Midbrain (tissue), 1 donor: ENCODE measurements at regions not wholly inside any gene's neighbourhood (a gene's known extent, or its start where the extent isn't known, plus 50 kb on each side); places are given as distances from the start of the nearest gene placed in this dataset.

Source experiments
- DNase-seq: peaks from one replicate; lab custom pipeline; 2025; lab: John Stamatoyannopoulos, UW

DNA sequence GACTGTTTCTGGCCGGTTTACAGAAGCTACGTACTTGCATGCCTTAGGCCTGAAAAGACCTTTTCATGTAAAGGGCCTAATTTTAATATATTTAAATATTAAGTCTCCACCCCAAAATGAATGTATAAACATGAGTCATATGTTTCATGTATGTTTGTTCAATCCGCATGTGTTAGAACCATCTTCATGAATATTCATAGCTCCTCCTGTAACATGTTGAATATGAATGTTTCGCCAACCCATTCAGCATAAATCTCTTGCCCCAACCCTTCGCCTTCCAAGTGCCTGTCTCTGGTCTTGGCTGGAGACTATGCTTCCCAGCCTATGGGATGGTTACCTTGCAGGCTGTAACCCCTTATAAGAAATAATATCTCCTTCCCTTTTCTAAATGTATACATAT is 212.5 kb downstream of the SCG2 start:
- no peak for DNase-seq

DNA sequence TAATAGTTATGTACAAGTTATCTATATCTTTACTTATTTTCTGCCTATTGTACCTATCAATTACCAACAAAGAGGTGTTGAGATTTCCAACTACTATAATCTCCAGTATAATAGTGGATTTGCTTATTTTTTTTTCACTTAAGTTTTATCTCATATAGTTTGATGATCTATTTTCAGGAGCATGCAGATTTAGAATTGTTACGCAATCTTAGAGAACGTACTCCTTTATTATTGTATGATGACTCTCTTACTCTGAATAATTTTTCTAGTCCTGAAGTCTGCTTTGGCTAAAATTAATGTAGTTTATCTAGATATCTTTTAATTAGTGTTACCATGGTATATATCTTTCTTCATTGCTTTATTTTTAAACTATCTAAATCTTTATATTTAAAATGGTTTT is 205.2 kb downstream of the SCG2 start:
- no peak for DNase-seq

DNA sequence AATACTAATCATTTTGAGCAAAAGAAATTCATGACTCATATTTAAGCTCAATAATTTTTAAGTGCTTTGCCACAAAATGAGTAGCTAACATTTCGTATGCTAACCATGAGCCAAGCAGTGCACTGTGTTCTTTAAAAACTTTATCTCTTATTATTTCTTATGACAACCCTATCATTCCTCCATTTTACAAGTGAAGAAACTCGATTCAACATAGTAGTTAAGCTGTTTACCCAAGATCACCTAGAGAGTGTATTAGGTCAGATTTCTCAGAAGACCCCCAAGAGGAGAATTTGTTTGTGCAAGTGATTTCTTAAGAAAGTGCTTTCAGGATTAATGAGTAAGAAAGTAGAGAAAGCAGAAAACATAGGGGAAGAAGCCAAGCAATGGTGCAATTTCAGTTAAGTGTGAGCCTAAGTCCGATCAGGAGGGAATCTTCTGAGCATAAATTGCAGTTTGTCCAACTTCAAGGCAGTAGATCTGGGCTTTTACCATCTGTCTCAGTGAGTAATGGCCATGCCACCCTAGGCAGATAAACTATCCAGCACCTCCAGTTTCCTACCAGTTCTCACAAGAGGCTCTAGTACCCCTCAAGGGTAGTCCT is 202.7 kb downstream of the SCG2 start:
- DNase-seq, result no peak

DNA sequence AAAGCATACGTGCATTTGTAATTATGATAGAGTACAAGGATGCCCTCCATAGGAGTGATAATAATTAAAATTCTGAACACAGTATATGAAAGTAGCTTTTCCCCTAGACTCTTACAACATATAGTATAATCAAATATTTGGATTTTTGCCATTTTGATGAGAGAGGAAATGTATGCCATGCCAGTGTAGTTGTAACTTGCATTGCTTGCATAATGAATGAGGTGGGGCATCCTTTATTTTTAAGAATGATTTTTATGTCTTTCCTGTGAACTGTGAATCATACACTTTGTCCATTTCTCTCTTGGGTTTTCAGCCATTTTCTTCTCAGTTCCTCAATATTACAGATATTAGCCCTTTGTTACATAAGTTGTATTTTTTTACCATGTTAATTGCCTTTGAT is 197.5 kb downstream of the SCG2 start:
- DNase-seq, result no peak

DNA sequence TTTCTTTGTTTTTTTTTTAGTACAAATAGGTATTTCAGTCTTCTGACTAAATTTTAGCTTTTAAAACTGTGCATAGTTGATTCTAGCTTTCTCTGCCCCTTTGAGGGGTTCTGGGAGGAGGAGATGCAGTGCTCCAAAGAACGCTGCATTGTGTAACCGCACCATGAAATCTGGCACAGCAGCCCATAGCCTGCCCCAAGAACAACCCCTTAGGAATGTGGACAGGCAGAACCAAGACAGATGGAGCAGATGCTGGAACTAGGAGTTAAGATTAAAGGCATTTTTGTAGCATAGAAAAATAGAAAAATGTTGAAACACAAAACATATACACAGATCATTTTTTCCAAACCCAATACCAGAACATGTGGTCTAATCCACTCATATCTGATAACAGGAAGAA is 187.5 kb downstream of the SCG2 start:
- no peak for DNase-seq

DNA sequence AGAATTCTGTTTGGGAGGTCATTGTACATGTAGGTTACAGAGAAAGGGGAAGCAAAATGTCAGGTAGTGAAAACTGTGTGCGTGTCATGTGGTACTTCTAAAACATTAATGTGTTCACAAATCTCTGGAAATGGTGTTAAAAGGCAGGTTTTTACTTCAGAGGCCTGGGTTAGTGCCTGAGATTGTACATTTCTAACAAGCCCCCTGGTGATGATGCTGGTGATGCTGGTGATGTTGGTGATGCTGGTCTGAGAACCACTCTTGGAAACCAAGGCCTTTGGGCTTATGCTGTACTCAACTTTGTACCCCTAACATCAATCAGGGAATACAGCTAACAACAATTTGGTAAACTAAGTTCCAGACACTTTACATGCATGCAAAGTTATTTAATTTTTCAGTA is 187.1 kb downstream of the SCG2 start:
- DNase-seq, result no peak

DNA sequence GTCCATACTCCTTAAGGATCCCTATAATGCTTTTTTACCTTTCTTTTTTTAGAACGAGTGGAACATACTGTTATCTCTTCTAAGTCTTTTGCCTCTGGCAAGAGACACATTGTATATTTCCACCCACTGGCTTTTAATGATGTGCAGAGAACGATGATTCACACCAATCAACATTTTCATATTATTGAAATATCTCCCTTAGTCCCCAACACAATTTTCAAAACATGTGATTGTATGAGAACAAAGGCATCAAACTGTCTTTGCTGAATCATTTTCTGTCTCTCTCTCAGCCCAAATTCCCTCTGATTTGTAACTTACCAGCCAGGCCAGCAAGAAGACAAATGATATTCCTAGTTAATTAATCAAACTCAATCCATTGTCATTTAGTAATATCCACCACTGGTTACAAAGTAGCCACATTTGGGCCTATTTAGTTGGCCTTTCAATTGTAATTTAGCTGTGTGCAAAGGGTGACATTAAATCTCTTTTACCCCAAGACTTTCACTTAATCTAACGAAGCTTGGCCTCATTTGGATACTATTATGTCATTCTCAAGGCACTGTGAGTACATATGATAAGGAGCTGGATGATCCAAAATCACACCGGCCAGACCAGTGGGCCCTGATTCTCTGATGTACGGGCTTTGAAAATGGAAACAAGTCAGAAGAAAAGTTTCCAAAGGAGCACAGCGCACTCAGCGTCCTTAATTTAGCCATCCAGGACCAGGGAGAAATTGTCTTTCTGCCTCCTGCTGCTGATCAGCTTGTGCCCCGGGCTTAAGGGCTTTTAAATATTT is 185.1 kb downstream of the SCG2 start:
- no peak for DNase-seq

DNA sequence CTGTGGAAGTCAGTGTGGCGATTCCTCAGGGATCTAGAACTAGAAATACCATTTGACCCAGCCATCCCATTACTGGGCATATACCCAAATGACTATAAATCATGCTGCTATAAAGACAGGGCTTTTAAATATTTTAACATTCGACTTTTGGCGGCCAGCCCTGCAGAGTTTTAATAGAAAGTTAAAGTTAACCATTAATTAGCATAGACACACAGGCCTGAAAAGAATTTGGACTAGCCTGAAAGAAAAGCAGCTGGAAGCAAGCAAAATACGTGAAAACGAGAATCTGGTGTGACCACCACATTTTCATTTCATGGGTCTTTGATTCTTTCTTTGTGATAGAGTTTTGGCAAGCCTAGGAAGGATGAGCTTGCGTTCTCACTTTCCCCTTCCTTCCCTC is 184.0 kb downstream of the SCG2 start:
- no peak for DNase-seq

DNA sequence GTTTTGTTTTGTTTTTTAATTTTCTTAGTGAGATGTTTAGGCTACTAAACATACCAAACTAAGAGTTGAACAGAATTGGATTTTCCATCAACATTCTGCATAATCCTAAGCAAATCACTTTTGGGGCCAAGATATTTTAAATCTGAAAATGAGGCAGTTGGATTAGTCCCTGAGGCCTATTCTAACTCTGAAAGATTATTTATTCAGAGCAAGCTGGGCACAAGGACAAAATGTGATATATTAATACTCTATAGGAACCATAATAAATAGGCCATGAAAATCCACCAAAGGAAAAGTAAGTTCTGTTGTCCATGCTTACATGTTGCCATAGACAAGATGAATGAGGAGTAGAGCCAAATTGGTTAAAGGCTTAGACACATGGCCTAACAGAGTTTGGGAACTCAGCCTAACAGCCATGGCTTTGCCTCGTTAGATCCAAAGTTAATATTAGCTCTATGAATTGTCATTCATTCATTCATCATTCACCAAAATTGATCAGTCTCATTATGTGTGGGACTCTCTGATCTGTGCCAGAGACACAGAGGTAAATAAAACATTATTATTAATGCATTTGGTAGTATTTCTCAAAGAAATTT is 183.5 kb downstream of the SCG2 start:
- DNase-seq, result no peak

DNA sequence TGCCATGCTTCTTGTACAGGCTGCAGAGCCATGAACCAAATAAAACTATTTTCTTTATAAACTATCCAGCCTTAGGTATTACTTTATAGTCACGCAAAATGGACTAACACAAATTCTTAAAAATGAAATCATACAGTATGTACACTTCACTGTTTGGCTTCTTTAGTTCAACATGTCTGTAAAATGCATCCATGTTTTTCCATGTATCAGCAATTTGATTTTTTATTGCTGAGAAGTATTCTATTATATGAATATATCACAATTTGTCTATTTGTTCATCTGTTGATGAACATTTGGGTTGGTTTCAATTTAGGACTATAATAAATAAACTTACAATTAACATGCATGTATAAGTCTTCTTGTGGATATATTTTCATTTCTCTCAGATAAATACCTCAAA is 182.1 kb downstream of the SCG2 start:
- DNase-seq, result no peak

DNA sequence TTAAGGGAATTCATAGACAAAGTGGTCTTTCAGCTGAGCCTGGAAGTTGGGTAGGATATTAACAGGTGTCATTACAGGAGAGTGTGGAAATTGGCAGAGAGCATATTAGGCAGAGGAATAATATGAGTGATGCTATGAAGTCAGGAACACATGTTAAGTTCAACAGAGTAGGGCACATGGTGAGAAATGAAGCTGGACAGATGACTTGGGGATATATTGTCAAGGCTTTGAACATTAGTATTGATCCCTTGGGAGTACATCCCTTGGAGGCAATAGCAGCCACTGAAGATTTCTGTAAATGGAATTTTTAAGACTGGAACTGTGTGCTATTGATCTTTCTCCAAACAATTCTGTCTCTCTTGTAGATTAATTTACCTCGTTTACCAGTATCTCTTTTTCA is 170.7 kb downstream of the SCG2 start:
- no peak for DNase-seq

DNA sequence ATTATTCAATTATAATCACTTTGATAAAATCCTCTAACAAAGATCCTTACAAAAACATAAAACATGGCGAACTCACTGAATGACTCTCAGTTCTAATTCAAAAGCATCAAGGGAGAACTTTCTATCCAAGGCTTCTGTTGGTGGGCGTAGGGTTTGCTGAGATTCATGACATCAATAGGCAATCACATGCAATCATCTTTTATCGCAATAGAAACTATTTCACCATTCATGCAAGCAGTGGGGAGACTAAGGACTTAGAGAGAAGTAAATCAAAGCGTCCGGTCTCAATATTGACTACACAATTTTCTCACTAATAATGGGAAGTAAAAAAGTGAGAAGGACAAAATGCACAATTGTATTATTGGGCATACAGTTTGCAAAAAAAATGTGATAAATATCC is 168.7 kb downstream of the SCG2 start:
- DNase-seq, result no peak

DNA sequence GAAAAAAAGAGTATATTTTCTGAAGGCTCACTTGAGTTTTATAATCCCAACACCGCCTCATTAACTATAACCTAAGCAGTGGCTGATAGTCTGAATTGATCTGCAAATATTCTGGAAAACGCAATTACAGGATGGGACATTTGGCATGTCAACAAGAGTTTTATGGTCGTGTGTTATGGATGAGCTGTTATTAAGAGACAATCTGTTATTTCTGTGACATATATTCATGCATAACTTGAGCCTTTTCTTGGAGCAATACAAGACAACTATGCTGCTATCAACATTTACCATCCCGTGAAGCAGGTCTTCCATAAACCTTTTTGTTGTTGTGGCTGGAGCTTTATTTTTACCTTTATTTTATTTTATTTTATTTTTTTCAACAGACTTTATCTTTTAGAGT is 164.4 kb downstream of the SCG2 start:
- DNase-seq, result no peak

DNA sequence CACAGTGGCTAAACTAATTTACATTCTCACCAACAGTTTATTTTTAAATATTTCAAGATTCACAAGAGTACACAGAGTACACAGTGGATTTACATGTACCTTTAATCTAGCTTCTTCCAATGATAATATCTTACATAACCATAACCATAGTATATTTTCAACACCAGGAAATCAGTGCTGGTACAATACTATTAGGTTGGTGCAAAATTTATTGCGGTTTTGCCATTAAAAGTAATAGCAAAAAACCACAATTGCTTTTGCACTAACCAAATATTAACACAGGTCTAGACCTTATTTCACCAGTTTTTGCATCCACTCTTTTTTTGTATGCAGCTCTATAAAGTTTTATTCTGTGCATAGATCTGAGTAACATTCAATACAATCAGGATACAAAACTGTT is 163.0 kb downstream of the SCG2 start:
- DNase-seq, result no peak

DNA sequence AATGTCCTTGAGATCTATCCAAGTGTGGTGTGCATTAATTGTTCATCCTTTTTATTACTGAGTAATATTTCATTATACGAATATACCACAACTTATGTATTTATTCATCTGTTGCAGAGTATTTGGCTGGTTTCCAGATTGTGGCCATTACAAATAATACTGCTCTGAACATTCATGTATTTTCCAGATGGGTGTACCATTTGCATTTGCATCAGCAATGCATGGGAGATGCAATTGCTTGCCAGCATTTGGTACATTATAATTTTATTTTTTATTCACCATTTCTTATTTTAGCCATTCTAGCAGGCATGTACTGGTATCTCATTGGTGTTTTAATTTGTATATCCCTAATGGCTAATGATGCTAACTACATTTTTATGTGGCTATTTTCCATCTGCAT is 162.4 kb downstream of the SCG2 start:
- no peak for DNase-seq

DNA sequence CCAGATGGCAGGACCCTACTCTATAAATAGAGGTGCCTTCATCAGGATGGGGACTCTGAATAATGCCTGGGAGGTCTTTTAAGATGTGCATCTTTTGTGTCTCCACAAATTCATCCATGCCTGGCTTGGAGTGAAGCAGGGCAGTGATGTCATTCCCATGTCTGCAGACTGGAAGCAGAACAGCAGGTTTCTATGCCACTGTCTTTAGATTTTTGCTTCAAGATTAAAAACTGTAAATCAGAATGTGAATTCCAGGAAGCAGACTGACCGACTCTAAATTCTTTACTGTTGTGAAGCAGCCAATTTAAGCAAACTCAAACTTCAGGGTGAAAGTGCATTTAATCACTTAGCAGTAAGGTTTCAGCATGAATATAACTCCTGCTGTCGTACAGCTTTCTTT is 159.3 kb downstream of the SCG2 start:
- no peak for DNase-seq

DNA sequence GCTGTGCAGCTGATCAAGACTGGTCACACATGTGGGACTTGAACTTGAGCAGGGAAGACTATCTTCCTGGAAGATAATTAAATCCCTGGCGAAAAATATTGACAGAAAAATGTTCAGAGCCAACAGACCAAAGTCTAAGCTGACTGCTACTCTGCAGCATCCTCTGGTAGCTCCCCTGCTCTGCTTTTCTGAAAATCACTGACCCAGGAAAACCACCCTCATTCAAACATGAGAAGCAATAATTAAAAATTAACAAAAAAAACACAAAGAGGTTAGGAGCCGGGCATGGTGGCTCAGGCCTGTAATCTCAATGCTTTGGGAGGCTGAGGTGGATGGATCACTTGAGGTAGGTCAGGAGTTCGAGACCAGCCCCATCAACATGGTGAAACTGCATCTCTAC is 151.9 kb downstream of the SCG2 start:
- DNase-seq, result no peak

DNA sequence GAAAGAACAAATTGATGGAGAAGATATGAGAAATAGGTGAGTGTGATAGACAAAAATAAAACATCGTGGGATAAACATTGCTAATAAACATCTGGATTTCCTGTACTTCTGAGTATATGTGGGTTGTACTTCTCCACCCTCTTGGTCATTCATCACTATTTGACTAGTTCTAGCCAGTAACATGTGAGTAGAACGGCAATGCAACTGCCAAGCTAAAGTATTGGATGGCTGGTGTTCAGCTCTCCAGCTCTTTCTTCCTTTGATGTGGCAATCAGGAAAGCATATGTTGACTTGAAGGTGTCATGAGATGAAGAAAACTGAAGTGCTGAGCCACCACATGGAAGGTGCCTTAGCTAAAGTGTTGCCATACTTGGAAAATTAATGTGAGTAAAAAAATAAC is 144.9 kb downstream of the SCG2 start:
- no peak for DNase-seq

DNA sequence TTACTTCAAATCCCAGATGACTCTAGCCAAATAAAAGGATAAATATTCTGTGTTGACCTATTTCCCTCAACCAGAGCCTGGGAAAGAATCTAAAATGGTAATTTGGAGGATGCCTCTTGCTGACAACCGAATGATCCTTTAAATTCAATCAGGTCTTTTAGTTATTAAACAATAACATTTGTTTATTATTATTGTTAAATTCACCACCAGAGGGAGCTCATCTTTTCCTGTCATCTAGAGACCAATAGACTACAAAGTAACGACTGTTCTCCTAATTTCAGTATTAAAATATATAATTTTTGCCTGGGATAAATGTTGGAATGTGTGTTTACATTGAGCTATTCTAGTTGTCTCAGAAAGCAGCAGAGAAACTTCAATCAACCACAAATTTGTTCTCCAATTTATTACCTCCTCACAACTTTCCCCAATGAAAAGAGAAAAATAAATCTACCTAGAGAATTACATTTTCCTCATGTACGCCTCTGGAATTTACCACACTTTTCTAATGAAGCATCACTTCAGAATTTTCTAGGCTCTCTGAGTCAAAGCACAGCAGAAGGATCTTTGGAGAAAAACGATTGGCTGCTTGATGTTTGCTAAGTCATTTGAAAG is 142.7 kb downstream of the SCG2 start:
- DNase-seq, result no peak

DNA sequence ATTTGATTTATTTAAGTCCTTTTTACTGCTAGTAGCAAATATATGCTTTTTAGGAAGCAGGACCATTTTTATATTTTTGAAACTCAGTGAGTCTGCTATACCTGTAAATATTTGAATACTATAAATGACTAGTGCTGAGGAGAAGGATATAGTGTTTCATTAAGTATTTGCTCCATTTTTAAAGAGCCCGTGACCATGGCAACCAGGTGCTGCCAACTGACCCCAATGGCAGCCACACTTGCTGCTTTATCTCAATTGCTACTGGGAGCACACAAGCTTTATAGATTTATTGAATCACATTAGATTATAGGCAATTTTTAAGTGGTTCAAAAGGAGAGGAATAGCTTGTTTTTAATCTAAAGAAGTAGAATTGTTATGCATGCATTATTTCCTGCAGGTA is 142.0 kb downstream of the SCG2 start:
- no peak for DNase-seq

DNA sequence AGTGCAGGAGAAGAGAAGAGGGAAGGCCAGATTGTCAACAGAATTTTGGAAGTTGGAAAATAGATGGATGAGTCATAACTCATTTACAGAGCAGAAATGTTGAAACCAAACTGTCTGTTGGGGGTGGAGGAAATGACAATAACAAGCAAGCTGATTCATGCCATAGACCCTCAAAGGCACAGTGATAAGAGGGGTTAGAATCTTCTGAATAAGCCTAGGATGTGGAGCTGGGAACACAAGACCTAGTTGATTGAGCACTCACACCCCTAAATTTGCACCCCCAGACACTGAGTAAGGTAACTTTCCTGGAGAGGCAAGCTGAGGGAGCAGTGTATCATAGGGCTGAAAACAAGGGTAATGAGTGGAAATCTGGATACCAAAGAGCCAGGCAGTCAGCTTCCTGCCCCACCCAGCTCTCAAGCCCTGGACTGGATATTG is 141.4 kb downstream of the SCG2 start:
- no peak for DNase-seq

DNA sequence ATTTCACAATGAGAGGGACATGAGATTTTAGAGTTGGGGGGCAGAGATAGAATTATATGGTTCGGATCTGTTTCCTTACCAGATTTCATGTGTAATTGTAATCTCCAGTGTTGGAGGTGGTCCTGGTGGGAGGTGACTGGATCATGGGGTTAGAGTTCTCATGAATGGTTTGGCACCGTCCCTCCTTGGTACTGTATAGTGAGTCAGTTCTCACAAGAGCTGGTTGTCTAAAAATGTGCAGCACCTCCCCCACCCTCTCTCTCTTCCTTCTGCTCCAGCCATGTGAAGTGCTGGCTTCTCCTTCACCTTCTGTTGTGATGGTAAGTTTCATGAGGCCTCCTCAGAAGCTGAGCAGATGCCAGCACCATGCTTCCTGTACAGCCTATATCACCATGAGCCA is 138.1 kb downstream of the SCG2 start:
- no peak for DNase-seq

DNA sequence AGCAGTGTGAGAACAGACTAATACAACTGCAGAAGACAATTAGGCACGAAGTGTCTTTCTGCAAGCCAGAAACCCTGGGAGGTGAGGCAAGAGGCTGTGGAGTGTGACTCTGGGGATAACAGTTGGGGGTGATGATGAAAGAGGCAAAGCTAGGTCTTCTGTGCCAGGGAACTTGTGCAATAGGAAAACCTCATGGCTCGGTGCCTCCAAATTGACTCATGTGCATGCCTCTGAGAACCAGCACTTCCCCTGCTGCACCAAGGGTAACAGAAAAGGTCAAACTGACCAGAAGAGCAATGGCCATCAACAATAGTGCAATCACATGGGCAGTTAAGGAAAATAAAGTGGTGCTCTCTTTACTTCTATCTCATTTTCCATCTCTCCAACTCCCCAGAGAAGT is 136.4 kb downstream of the SCG2 start:
- no peak for DNase-seq
